GM12878 (cell line): ENCODE measurements at regions not wholly inside any gene's neighbourhood (a gene's known extent, or its start where the extent isn't known, plus 50 kb on each side); places are given as distances from the start of the nearest gene placed in this dataset.

Experiments
- ATAC-seq: fragments of 200-7000 bp; cut with Tn5 transposase; 3 replicates; pipeline ENCODE4 v1.9.1; 2020; ENCODE audit warnings: mild to moderate bottlenecking, moderate library complexity
- BruUV-seq: library from RNA; stranded (reverse); fragments of 400-500 nt; replicated peaks from 2 replicates; lab custom pipeline; 2021; lab: Mats Ljungman, UMichigan
- CTCF ChIA-PET: fragments of 300-600 bp; sonication (Branson Sonifier 250); formaldehyde crosslinking; extraction: SDS; loops from one replicate; lab custom pipeline; 2021; ENCODE audit warnings: inconsistent platforms; lab: Yijun Ruan, JAX
- POLR2A ChIA-PET: fragments of 350-600 bp; formaldehyde crosslinking; extraction: SDS; loops from one replicate; lab custom pipeline; 2021; ENCODE audit warnings: inconsistent platforms; lab: Charles Lee
- RAD21 ChIA-PET: fragments of 300-600 bp; sonication (Branson Sonifier 250); formaldehyde crosslinking; loops from one replicate; lab custom pipeline; 2023; ENCODE audit warnings: antibody characterized with exemption; ENCODE audit not compliant: unreplicated experiment; lab: Charles Lee
- SMC1A ChIA-PET: fragments of 300-600 bp; sonication (Branson Sonifier 250); formaldehyde crosslinking; loops from one replicate; lab custom pipeline; 2023; ENCODE audit not compliant: unreplicated experiment, uncharacterized antibody; lab: Charles Lee
- DNase-seq: peaks from one replicate; pipeline ENCODE4 v3.0.0-alpha.2; 2011; ENCODE audit warnings: low read depth, low spot score
- FAIRE-seq: peaks from 3 replicates; lab custom pipeline; 2011; peaks lifted over from hg19 to GRCh38; lab: Jason Lieb, UNC
- H2AFZ ChIP-seq: 2 replicates; pipeline ENCODE4 v1.6.0; 2011; ENCODE audit warnings: low read depth, low read length, control low read depth; ENCODE audit not compliant: control insufficient read depth
- H3K27ac ChIP-seq: 2 replicates; pipeline ENCODE4 v1.5.1; 2011; ENCODE audit warnings: control low read depth; ENCODE audit not compliant: control insufficient read depth, insufficient read depth
- H3K27me3 ChIP-seq, 2 experiments: replicated peaks in 1 of 2; 2 replicates each; pipeline versions ENCODE4 v1.6.0 to v1.6.1; 2011; ENCODE audit warnings: low read length in 1 of 2; ENCODE audit not compliant: control insufficient read depth in 2 of 2, insufficient read depth in 2 of 2
- H3K36me3 ChIP-seq, 2 experiments: 2 replicates each; pipeline ENCODE4 v1.5.1; 2011; ENCODE audit warnings: low read length in 1 of 2; ENCODE audit not compliant: control insufficient read depth in 2 of 2, insufficient read depth in 2 of 2
- H3K4me1 ChIP-seq: 2 replicates; pipeline ENCODE4 v1.6.1; 2011; ENCODE audit warnings: mild to moderate bottlenecking, low read length, moderate library complexity, mixed read lengths; ENCODE audit not compliant: control insufficient read depth, insufficient read depth
- H3K4me2 ChIP-seq: 2 replicates; pipeline ENCODE4 v1.6.0; 2011; ENCODE audit warnings: control low read depth; ENCODE audit not compliant: control insufficient read depth, insufficient read depth
- H3K4me3 ChIP-seq: fragments of 200-600 bp; sonication (generic); 2 replicates; pipeline ENCODE4 v1.5.1; 2016
- H3K79me2 ChIP-seq: 2 replicates; pipeline ENCODE4 v1.6.0; 2011; ENCODE audit warnings: low read length; ENCODE audit not compliant: control insufficient read depth, insufficient read depth
- H3K9ac ChIP-seq: 2 replicates; pipeline ENCODE4 v1.8.0; 2011; ENCODE audit warnings: low read length, control low read depth, mixed read lengths; ENCODE audit not compliant: control insufficient read depth, insufficient read depth
- H3K9me3 ChIP-seq: replicated peaks from 3 replicates; pipeline ENCODE4 v1.5.1; 2011; ENCODE audit warnings: mild to moderate bottlenecking, low read length; ENCODE audit not compliant: control insufficient read depth, insufficient read depth
- H4K20me1 ChIP-seq: 2 replicates; pipeline ENCODE4 v1.6.0; 2011; ENCODE audit not compliant: control insufficient read depth, insufficient read depth
- BACH1 ChIP-seq: fragments of 450-650 bp; IDR thresholded peaks from 2 replicates; pipeline ENCODE4 v1.6.1; 2017; ENCODE audit warnings: mild to moderate bottlenecking, borderline replicate concordance
- BRCA1 ChIP-seq: IDR thresholded peaks from 2 replicates; pipeline ENCODE4 v1.6.1; 2011; ENCODE audit warnings: low read depth, low read length, improper control_type of control experiment
- CHD1 ChIP-seq: IDR thresholded peaks from 2 replicates; pipeline ENCODE4 v1.6.1; 2012; ENCODE audit warnings: low read depth, low read length, improper control_type of control experiment
- CREM ChIP-seq: IDR thresholded peaks from 2 replicates; pipeline ENCODE4 v1.6.1; 2014; ENCODE audit warnings: antibody characterized with exemption, low read depth
- ESRRA ChIP-seq: IDR thresholded peaks from 2 replicates; pipeline ENCODE4 v1.6.1; 2012; ENCODE audit warnings: mild to moderate bottlenecking, low read length, improper control_type of control experiment
- FOXK2 ChIP-seq: fragments of 450-650 bp; IDR thresholded peaks from 2 replicates; pipeline ENCODE4 v1.6.1; 2017; ENCODE audit warnings: mild to moderate bottlenecking, moderate library complexity
- JUNB ChIP-seq: IDR thresholded peaks from 2 replicates; pipeline ENCODE4 v1.6.1; 2016; ENCODE audit warnings: antibody characterized with exemption, mild to moderate bottlenecking
- LARP7 ChIP-seq: fragments of 450-650 bp; IDR thresholded peaks from 2 replicates; pipeline ENCODE4 v1.6.1; 2017; ENCODE audit warnings: mild to moderate bottlenecking
- MAX ChIP-seq: IDR thresholded peaks from 2 replicates; pipeline ENCODE4 v1.6.1; 2012; ENCODE audit warnings: low read depth, low read length, improper control_type of control experiment
- MYC ChIP-seq: IDR thresholded peaks from 2 replicates; pipeline ENCODE4 v1.6.1; 2011; ENCODE audit warnings: mild to moderate bottlenecking, low read length, moderate library complexity, inconsistent platforms; ENCODE audit not compliant: insufficient read depth, insufficient replicate concordance, insufficient read length, severe bottlenecking
- NR2C2 ChIP-seq: IDR thresholded peaks from 2 replicates; pipeline ENCODE4 v1.6.1; 2011; ENCODE audit warnings: borderline replicate concordance, low read depth; ENCODE audit not compliant: control insufficient read depth, insufficient read length
- PML ChIP-seq: IDR thresholded peaks from 2 replicates; pipeline ENCODE4 v1.6.1; 2012; ENCODE audit warnings: low read length, inconsistent platforms
- SMARCA5 ChIP-seq: fragments of 450-650 bp; IDR thresholded peaks from 2 replicates; pipeline ENCODE4 v1.6.1; 2017; ENCODE audit warnings: mild to moderate bottlenecking
- SREBF1 ChIP-seq: IDR thresholded peaks from 2 replicates; pipeline ENCODE4 v1.6.1; 2012; ENCODE audit warnings: mild to moderate bottlenecking, low read length
- WRNIP1 ChIP-seq: IDR thresholded peaks from 2 replicates; pipeline ENCODE4 v1.6.1; 2011; ENCODE audit warnings: low read depth, low read length, improper control_type of control experiment, borderline replicate concordance
- ZBTB4 ChIP-seq: fragments of 450-650 bp; formaldehyde crosslinking; IDR thresholded peaks from 2 replicates; pipeline ENCODE4 v1.4.0; 2022; ENCODE audit warnings: mild to moderate bottlenecking, moderate library complexity
- WGBS: methylation state at CpG from one replicate; pipeline ENCODE4 v1.1.6; 2016; ENCODE audit warnings: low lambda C conversion rate; ENCODE audit not compliant: insufficient replicate concordance, insufficient coverage; ENCODE audit errors: missing lambda C conversion rate; 5-methylcytosine and 5-hydroxymethylcytosine counted together
- in situ Hi-C: fragments of 300-500 bp; cut with MboI; formaldehyde crosslinking; loops from 9 replicates; pipeline ENCODE4 v1.14.3; 2018; ENCODE audit warnings: mixed read lengths
- intact Hi-C: fragments of 100-400 bp; cut with micrococcal nuclease; formaldehyde crosslinking; loops from one replicate; pipeline ENCODE4 v1.14.2; 2022; ENCODE audit not compliant: unreplicated experiment
- TF ChIP-seq, protein P1 (sequence below): fragments of 150-350 bp; IDR thresholded peaks from 2 replicates; pipeline ENCODE4 v1.6.1; 2016; ENCODE audit warnings: low read depth, low read length

GRCh38 chr6:7664003-7664402, 61.9 kb upstream of the BMP6 start:
- Histone ChIP-seq H3K4me1 (no peaks in the 10 kb centered on the region), H4K20me1 (no peaks in the 10 kb centered on the region), H3K4me3 (no peak overlapping the region), H3K9me3 (no peaks in the 10 kb centered on the region), H3K9ac (no peak overlapping the region)
- in situ Hi-C loops, result no loop called here
- RAD21 ChIA-PET, result no interaction called here
- WGBS, result 0% methylated on average over 1 of the region's 1 CpG
- DNase-seq, result no peak
- no TSS peak for BruUV-seq
- no peak for TF ChIP-seq CHD1
- TF ChIP-seq CREM, result no peak
- TF ChIP-seq ESRRA, result no peak
- no peak for TF ChIP-seq FOXK2
- no peak for TF ChIP-seq MYC
- TF ChIP-seq JUNB, result no peak
- no peak for TF ChIP-seq SMARCA5
- TF ChIP-seq, protein P1, sequence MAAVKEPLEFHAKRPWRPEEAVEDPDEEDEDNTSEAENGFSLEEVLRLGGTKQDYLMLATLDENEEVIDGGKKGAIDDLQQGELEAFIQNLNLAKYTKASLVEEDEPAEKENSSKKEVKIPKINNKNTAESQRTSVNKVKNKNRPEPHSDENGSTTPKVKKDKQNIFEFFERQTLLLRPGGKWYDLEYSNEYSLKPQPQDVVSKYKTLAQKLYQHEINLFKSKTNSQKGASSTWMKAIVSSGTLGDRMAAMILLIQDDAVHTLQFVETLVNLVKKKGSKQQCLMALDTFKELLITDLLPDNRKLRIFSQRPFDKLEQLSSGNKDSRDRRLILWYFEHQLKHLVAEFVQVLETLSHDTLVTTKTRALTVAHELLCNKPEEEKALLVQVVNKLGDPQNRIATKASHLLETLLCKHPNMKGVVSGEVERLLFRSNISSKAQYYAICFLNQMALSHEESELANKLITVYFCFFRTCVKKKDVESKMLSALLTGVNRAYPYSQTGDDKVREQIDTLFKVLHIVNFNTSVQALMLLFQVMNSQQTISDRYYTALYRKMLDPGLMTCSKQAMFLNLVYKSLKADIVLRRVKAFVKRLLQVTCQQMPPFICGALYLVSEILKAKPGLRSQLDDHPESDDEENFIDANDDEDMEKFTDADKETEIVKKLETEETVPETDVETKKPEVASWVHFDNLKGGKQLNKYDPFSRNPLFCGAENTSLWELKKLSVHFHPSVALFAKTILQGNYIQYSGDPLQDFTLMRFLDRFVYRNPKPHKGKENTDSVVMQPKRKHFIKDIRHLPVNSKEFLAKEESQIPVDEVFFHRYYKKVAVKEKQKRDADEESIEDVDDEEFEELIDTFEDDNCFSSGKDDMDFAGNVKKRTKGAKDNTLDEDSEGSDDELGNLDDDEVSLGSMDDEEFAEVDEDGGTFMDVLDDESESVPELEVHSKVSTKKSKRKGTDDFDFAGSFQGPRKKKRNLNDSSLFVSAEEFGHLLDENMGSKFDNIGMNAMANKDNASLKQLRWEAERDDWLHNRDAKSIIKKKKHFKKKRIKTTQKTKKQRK, result no peak
- no peak for TF ChIP-seq BACH1
- no peak for TF ChIP-seq PML
- TF ChIP-seq BRCA1, result no peak
- TF ChIP-seq WRNIP1, result no peak
- no peak for TF ChIP-seq SREBF1
- no peak for TF ChIP-seq LARP7
- TF ChIP-seq NR2C2, result no peak
- TF ChIP-seq MAX, result no peak
- no peak for TF ChIP-seq ZBTB4 (CRISPR knock-in tag)
- TF ChIP-seq, all 136 proteins: peak for 0
- H2AFZ ChIP-seq, result no peak overlapping the region
- H3K27me3 ChIP-seq, result peaks cover 0 to 4% of the 10 kb centered on the region in 2 experiments
- intact Hi-C loops, result no loop called here
- no peaks in the 10 kb centered on the region for H3K79me2 ChIP-seq
- FAIRE-seq, result no peak
- H3K27ac ChIP-seq, result no peak overlapping the region
- no peaks in the 10 kb centered on the region for H3K36me3 ChIP-seq
- POLR2A ChIA-PET, result no interaction called here
- H3K4me2 ChIP-seq, result no peak overlapping the region
- SMC1A ChIA-PET, result no interaction called here
- CTCF ChIA-PET, result no interaction called here
- no peak for ATAC-seq
